H1 (cell line): ENCODE measurements at regions not wholly inside any gene's neighbourhood (a gene's known extent, or its start where the extent isn't known, plus 50 kb on each side); places are given as distances from the start of the nearest gene placed in this dataset.
A peak's percentile ranks its signal among the peaks of the same experiment; 100 is the strongest.

Experiments used
- CTCF ChIA-PET: fragments of 300-600 bp; sonication (Branson Sonifier 250); formaldehyde crosslinking; loops from one replicate; lab custom pipeline; 2021; ENCODE audit not compliant: partially characterized antibody; lab: Charles Lee
- POLR2A ChIA-PET: fragments of 300-600 bp; sonication (Branson Sonifier 250); formaldehyde crosslinking; loops from one replicate; lab custom pipeline; 2021; ENCODE audit warnings: inconsistent platforms; ENCODE audit not compliant: partially characterized antibody; lab: Charles Lee
- DNase-seq, 2 experiments: peaks; one replicate each; pipeline versions ENCODE4 v3.0.0 to v3.0.0-alpha.2; 2010 to 2022; ENCODE audit warnings: low spot score in 2 of 2, low read depth in 1 of 2, mixed read lengths in 1 of 2
- FAIRE-seq: peaks from 2 replicates; lab custom pipeline; 2011; peaks lifted over from hg19 to GRCh38; lab: Jason Lieb, UNC
- H2AFZ ChIP-seq: 2 replicates; pipeline ENCODE4 v1.8.1; 2012; ENCODE audit warnings: low read length, inconsistent platforms
- H2AK5ac ChIP-seq: 2 replicates; pipeline ENCODE4 v1.6.1; 2013; ENCODE audit warnings: low read depth, low read length
- H2BK120ac ChIP-seq: replicated peaks from 2 replicates; pipeline ENCODE3; 2013; ENCODE audit warnings: low read depth, low read length, inconsistent platforms
- H2BK12ac ChIP-seq: 2 replicates; pipeline ENCODE4 v1.6.1; 2013; ENCODE audit warnings: low read depth, low read length
- H2BK15ac ChIP-seq: 2 replicates; pipeline ENCODE4 v1.6.1; 2013; ENCODE audit warnings: low read length
- H2BK20ac ChIP-seq: 2 replicates; pipeline ENCODE4 v1.6.1; 2013; ENCODE audit warnings: low read length
- H2BK5ac ChIP-seq: 2 replicates; pipeline ENCODE4 v1.6.1; 2013; ENCODE audit warnings: low read depth, low read length
- H3K14ac ChIP-seq: 2 replicates; pipeline ENCODE4 v1.6.1; 2013; ENCODE audit warnings: inconsistent platforms; ENCODE audit not compliant: insufficient read length
- H3K18ac ChIP-seq: 2 replicates; pipeline ENCODE4 v1.6.1; 2013; ENCODE audit warnings: low read length; ENCODE audit errors: extremely low read depth
- H3K23ac ChIP-seq: 2 replicates; pipeline ENCODE4 v1.6.1; 2013; ENCODE audit warnings: inconsistent platforms; ENCODE audit not compliant: insufficient read length
- H3K23me2 ChIP-seq: 2 replicates; pipeline ENCODE4 v1.6.1; 2013; ENCODE audit warnings: low read depth, low read length
- H3K27ac ChIP-seq: 2 replicates; pipeline ENCODE4 v1.6.1; 2011; ENCODE audit warnings: low read depth, low read length, inconsistent platforms
- H3K27me3 ChIP-seq, 4 experiments: replicated peaks in 1 of 4; 1 replicate in 1 of 4; 2 replicates in 3 of 4; pipeline versions ENCODE4 v1.6.1 to v1.8.1; 2011 to 2013; ENCODE audit warnings: low read length in 3 of 4, mild to moderate bottlenecking in 3 of 4, inconsistent platforms in 2 of 4, mixed read lengths in 2 of 4, moderate library complexity in 1 of 4; ENCODE audit not compliant: control insufficient read depth in 3 of 4, insufficient read depth in 3 of 4; ENCODE audit errors: extremely low read depth in 1 of 4
- H3K36me3 ChIP-seq, 4 experiments: 2 replicates each; pipeline versions ENCODE4 v1.6.1 to v1.8.1; 2011 to 2013; ENCODE audit warnings: mild to moderate bottlenecking in 4 of 4, low read length in 3 of 4, moderate library complexity in 2 of 4, control low read depth in 1 of 4, inconsistent platforms in 1 of 4; ENCODE audit not compliant: insufficient read depth in 4 of 4, control insufficient read depth in 2 of 4
- H3K4ac ChIP-seq: replicated peaks from 2 replicates; pipeline ENCODE3; 2013; ENCODE audit warnings: low read length, low read depth, mixed read lengths, inconsistent platforms; ENCODE audit not compliant: insufficient read length
- H3K4me1 ChIP-seq, 4 experiments: replicated peaks in 1 of 4; 1 replicate in 1 of 4; 2 replicates in 3 of 4; pipeline versions ENCODE4 v1.6.1 to v1.8.1; 2011 to 2013; ENCODE audit warnings: low read length in 3 of 4, inconsistent platforms in 2 of 4, mixed read lengths in 1 of 4; ENCODE audit not compliant: insufficient read depth in 4 of 4, control insufficient read depth in 3 of 4
- H3K4me2 ChIP-seq, 2 experiments: 2 replicates each; pipeline versions ENCODE4 v1.6.1 to v1.8.1; 2011 to 2013; ENCODE audit warnings: low read depth in 2 of 2, low read length in 2 of 2, control low read depth in 1 of 2, inconsistent platforms in 1 of 2, mild to moderate bottlenecking in 1 of 2; ENCODE audit not compliant: insufficient read depth in 1 of 2
- H3K4me3 ChIP-seq, 4 experiments: fragments of 200-600, 300-600 bp in 1 of 4; sonication (generic), shearing (Covaris generic), sonication (Bioruptor Twin) in 1 of 4; 2 replicates each; pipeline versions ENCODE4 v1.5.1 to v1.8.1; 2011 to 2016; ENCODE audit warnings: low read length in 4 of 4, low read depth in 3 of 4, control low read depth in 2 of 4, inconsistent platforms in 2 of 4, mild to moderate bottlenecking in 2 of 4, mixed read lengths in 1 of 4, moderate library complexity in 1 of 4; ENCODE audit not compliant: insufficient read depth in 2 of 4; ENCODE audit errors: extremely low read depth in 1 of 4
- H3K56ac ChIP-seq: replicated peaks from 2 replicates; pipeline ENCODE3; 2013; ENCODE audit warnings: low read depth, mild to moderate bottlenecking, mixed read lengths, low read length, inconsistent platforms; ENCODE audit not compliant: insufficient read length
- H3K79me1 ChIP-seq: 2 replicates; pipeline ENCODE4 v1.6.1; 2013; ENCODE audit warnings: low read depth, low read length, control low read depth
- H3K79me2 ChIP-seq, 2 experiments: 2 replicates each; pipeline versions ENCODE4 v1.6.1 to v1.8.1; 2012 to 2013; ENCODE audit warnings: low read length in 2 of 2, mild to moderate bottlenecking in 2 of 2, inconsistent platforms in 1 of 2; ENCODE audit not compliant: insufficient read depth in 2 of 2, control insufficient read depth in 1 of 2
- H3K9ac ChIP-seq, 4 experiments: replicated peaks in 1 of 4; 1 replicate in 1 of 4; 2 replicates in 3 of 4; pipeline versions ENCODE4 v1.6.1 to v1.8.1; 2011 to 2013; ENCODE audit warnings: low read depth in 3 of 4, low read length in 3 of 4, control low read depth in 2 of 4, mild to moderate bottlenecking in 2 of 4, moderate library complexity in 2 of 4, inconsistent platforms in 1 of 4; ENCODE audit errors: extremely low read depth in 1 of 4
- H3K9me3 ChIP-seq, 2 experiments: 2 replicates each; pipeline versions ENCODE4 v1.6.1 to v1.8.1; 2012 to 2013; ENCODE audit warnings: mild to moderate bottlenecking in 2 of 2, moderate library complexity in 2 of 2, control low read depth in 1 of 2, inconsistent platforms in 1 of 2, low read depth in 1 of 2, low read length in 1 of 2, mixed read lengths in 1 of 2; ENCODE audit not compliant: insufficient read depth in 2 of 2
- H4K20me1 ChIP-seq, 2 experiments: replicated peaks in 1 of 2; 2 replicates each; pipeline versions ENCODE3 to v1.8.1; 2011 to 2013; ENCODE audit warnings: inconsistent platforms in 2 of 2, low read length in 2 of 2, mild to moderate bottlenecking in 1 of 2; ENCODE audit not compliant: insufficient read depth in 2 of 2, control insufficient read depth in 1 of 2
- H4K5ac ChIP-seq: 2 replicates; pipeline ENCODE4 v1.6.1; 2013; ENCODE audit warnings: low read length, low read depth, mixed read lengths, inconsistent platforms; ENCODE audit not compliant: insufficient read length
- H4K8ac ChIP-seq: 2 replicates; pipeline ENCODE4 v1.8.0; 2013; ENCODE audit warnings: mild to moderate bottlenecking, moderate library complexity, low read length, inconsistent platforms; ENCODE audit not compliant: insufficient read depth; ENCODE audit errors: extremely low read depth
- H4K91ac ChIP-seq: replicated peaks from 2 replicates; pipeline ENCODE3; 2013; ENCODE audit warnings: low read length, mixed read lengths, inconsistent platforms; ENCODE audit not compliant: insufficient read length
- ATF2 ChIP-seq: IDR thresholded peaks from 2 replicates; pipeline ENCODE4 v1.6.1; 2012; ENCODE audit warnings: low read length, inconsistent platforms
- NANOG ChIP-seq: IDR thresholded peaks from 2 replicates; pipeline ENCODE4 v1.6.1; 2011; ENCODE audit warnings: low read length, low read depth, mild to moderate bottlenecking, inconsistent platforms; ENCODE audit not compliant: insufficient read depth, poor library complexity, severe bottlenecking
- RAD21 ChIP-seq, 2 experiments: IDR thresholded peaks in 1 of 2; conservative IDR thresholded peaks in 1 of 2; 2 replicates each; pipeline ENCODE4 v1.6.1; 2011; ENCODE audit warnings: low read depth in 2 of 2, low read length in 2 of 2, improper control_type of control experiment in 1 of 2, inconsistent platforms in 1 of 2, mild to moderate bottlenecking in 1 of 2, moderate library complexity in 1 of 2
- ZNF274 ChIP-seq: IDR thresholded peaks from 2 replicates; pipeline ENCODE4 v1.7.0; 2012; ENCODE audit warnings: low read length, borderline replicate concordance; ENCODE audit errors: extremely low read depth
- WGBS, 2 experiments: shearing (Covaris generic) in 1 of 2; methylation state at CpG; one replicate each; pipeline versions ENCODE4 v1.1.6 to v1.1.7; 2013 to 2015; ENCODE audit warnings: low lambda C conversion rate in 2 of 2, mixed read lengths in 2 of 2, inconsistent platforms in 1 of 2, low coverage in 1 of 2, missing lambda C conversion rate in 1 of 2; ENCODE audit not compliant: insufficient replicate concordance in 2 of 2, insufficient coverage in 1 of 2, insufficient read length in 1 of 2; ENCODE audit errors: extremely low coverage in 1 of 2, missing lambda C conversion rate in 1 of 2; 5-methylcytosine and 5-hydroxymethylcytosine counted together

GRCh38 chr5:68631884-68632283 is 416.3 kb downstream of the PIK3R1 start:
- Histone ChIP-seq H3K79me2 (no peaks in the 10 kb centered on the region), H2BK12ac (no peak overlapping the region), H3K56ac (no peak overlapping the region), H3K27ac (no peak overlapping the region), H3K9me3 (no peaks in the 10 kb centered on the region; a peak in 1 of 4 replicates), H3K23ac (no peak overlapping the region), H3K36me3 (no peaks in the 10 kb centered on the region), H3K23me2 (no peaks in the 10 kb centered on the region), H3K14ac (no peak overlapping the region), H3K4ac (no peak overlapping the region), H2AK5ac (no peak overlapping the region), H4K20me1 (no peaks in the 10 kb centered on the region), H3K27me3 (no peaks in the 10 kb centered on the region), H4K5ac (no peak overlapping the region), H2AFZ (0 out of 2 replicates have a peak overlapping the region, but pooled peaks have one; percentile 80), H3K4me2 (no peak overlapping the region), H3K4me1 (peaks cover 0 to 8% (median 0%) of the 10 kb centered on the region in 4 experiments; a peak in 1 of 7 replicates), H3K9ac (no peak overlapping the region), H3K79me1 (no peaks in the 10 kb centered on the region), H2BK5ac (no peak overlapping the region), H2BK15ac (no peak overlapping the region), H2BK20ac (no peak overlapping the region), H3K18ac (no peak overlapping the region), H4K8ac (no peak overlapping the region), H4K91ac (no peak overlapping the region), H3K4me3 (no peak overlapping the region), H2BK120ac (no peak overlapping the region)
- ChIA-PET POLR2A (no interaction called here), CTCF (interaction anchor here (1.0 kb wide), 1 partner anchor 338 kb away, joined by 3 read pairs; no protein-coding TSS in a partner anchor)
- WGBS, 2 experiments, result 85% methylated on average over 2 of the region's 2 CpGs; no CpG with 5 or more reads in 1 of the 2 experiments
- TF ChIP-seq ATF2, result no peak
- TF ChIP-seq RAD21 (IDR thresholded peaks at IDR 0.05 in 1 of 2, conservative IDR thresholded peaks at IDR 0.05 in 1 of 2; ENCODE audit: low read depth in 2 of 2, low read length in 2 of 2), result no peak
- TF ChIP-seq NANOG, result no peak
- no peak for TF ChIP-seq ZNF274
- FAIRE-seq (no peak), DNase-seq (no peak)
